GM18867 (cell line): ENCODE measurements at regions not wholly inside any gene's neighbourhood (a gene's known extent, or its start where the extent isn't known, plus 50 kb on each side); places are given as distances from the start of the nearest gene placed in this dataset.

Source experiments
- ATAC-seq: cut with Tn5 transposase; IDR thresholded peaks from one replicate; pipeline ENCODE4 v1.9.1; 2021; ENCODE audit warnings: mild to moderate bottlenecking, moderate library complexity; ENCODE audit not compliant: unreplicated experiment

GRCh38 chr18:46265196-46266156, 161.3 kb downstream of the HAUS1 start:
- ATAC-seq, result no peak

GRCh38 chr18:46266473-46266872, 162.3 kb downstream of the HAUS1 start:
- ATAC-seq, result no peak

GRCh38 chr18:46268671-46269070, 164.5 kb downstream of the HAUS1 start:
- no peak for ATAC-seq

- no peak for ATAC-seq
Measured at GRCh38 chr18:46269275-46269674, 165.1 kb downstream of the HAUS1 start.

GRCh38 chr18:46271488-46271887, 167.3 kb downstream of the HAUS1 start:
- no peak for ATAC-seq

- no peak for ATAC-seq
Measured at GRCh38 chr18:46273861-46274260, 169.7 kb downstream of the HAUS1 start.

- no peak for ATAC-seq
Measured at GRCh38 chr18:46274266-46274665, 170.1 kb downstream of the HAUS1 start.

- ATAC-seq, result no peak
Measured at GRCh38 chr18:46275370-46275769, 171.2 kb downstream of the HAUS1 start.

GRCh38 chr18:46276748-46277147, 172.6 kb downstream of the HAUS1 start:
- ATAC-seq, result no peak

- ATAC-seq, result no peak
Measured at GRCh38 chr18:46278481-46279465, 174.6 kb downstream of the HAUS1 start.

GRCh38 chr18:46279673-46280072, 175.5 kb downstream of the HAUS1 start:
- no peak for ATAC-seq

GRCh38 chr18:46281185-46282176, 177.3 kb downstream of the HAUS1 start:
- ATAC-seq, result peak; percentile 91

- no peak for ATAC-seq
Measured at GRCh38 chr18:46282177-46282570, 178.0 kb downstream of the HAUS1 start.

GRCh38 chr18:46282646-46283045, 178.5 kb downstream of the HAUS1 start:
- no peak for ATAC-seq

- ATAC-seq, result no peak
Measured at GRCh38 chr18:46283268-46283667, 179.1 kb downstream of the HAUS1 start.

- ATAC-seq, result no peak
Measured at GRCh38 chr18:46283895-46284295, 179.7 kb downstream of the HAUS1 start.

- ATAC-seq, result no peak
Measured at GRCh38 chr18:46289463-46289862, 185.3 kb downstream of the HAUS1 start.

GRCh38 chr18:46289931-46290330, 185.7 kb downstream of the HAUS1 start:
- no peak for ATAC-seq

GRCh38 chr18:46290440-46291020, 186.3 kb downstream of the HAUS1 start:
- no peak for ATAC-seq

GRCh38 chr18:46291149-46291548, 187.0 kb downstream of the HAUS1 start:
- no peak for ATAC-seq
